HEK293 (cell line): ENCODE measurements at regions not wholly inside any gene's neighbourhood (a gene's known extent, or its start where the extent isn't known, plus 50 kb on each side); places are given as distances from the start of the nearest gene placed in this dataset.
A peak's percentile ranks its signal among the peaks of the same experiment; 100 is the strongest.

ENCODE experiments used
- BCL11B ChIP-seq: fragments of 450-650 bp; formaldehyde crosslinking; IDR thresholded peaks from 2 replicates; pipeline ENCODE4 v1.5.1; 2016; ENCODE audit warnings: low read depth, missing biosample characterization, missing genetic modification characterization
- FEZF1 ChIP-seq: fragments of 450-650 bp; formaldehyde crosslinking; IDR thresholded peaks from 2 replicates; pipeline ENCODE4 v1.5.1; 2016; ENCODE audit warnings: missing biosample characterization, missing genetic modification characterization
- GLIS2 ChIP-seq: fragments of 450-650 bp; formaldehyde crosslinking; IDR thresholded peaks from 2 replicates; pipeline ENCODE4 v1.5.1; 2016; ENCODE audit warnings: missing biosample characterization, missing genetic modification characterization
- MEIS1 ChIP-seq: sonication (generic); formaldehyde crosslinking; IDR thresholded peaks from 2 replicates; pipeline ENCODE4 v1.8.1; 2022; ENCODE audit warnings: missing genetic modification reagents, mild to moderate bottlenecking, borderline replicate concordance
- OSR2 ChIP-seq: fragments of 450-650 bp; formaldehyde crosslinking; IDR thresholded peaks from 2 replicates; pipeline ENCODE4 v1.5.1; 2016; ENCODE audit warnings: missing biosample characterization, missing genetic modification characterization
- OVOL3 ChIP-seq: fragments of 450-650 bp; formaldehyde crosslinking; IDR thresholded peaks from 2 replicates; pipeline ENCODE4 v1.5.1; 2016; ENCODE audit warnings: missing biosample characterization, missing genetic modification characterization
- REPIN1 ChIP-seq: fragments of 450-650 bp; formaldehyde crosslinking; IDR thresholded peaks from 2 replicates; pipeline ENCODE4 v1.5.1; 2017; ENCODE audit warnings: missing biosample characterization, missing genetic modification characterization, low read depth
- SP3 ChIP-seq: fragments of 450-650 bp; formaldehyde crosslinking; IDR thresholded peaks from 2 replicates; pipeline ENCODE4 v1.5.1; 2016; ENCODE audit warnings: missing biosample characterization, missing genetic modification characterization
- ZBTB48 ChIP-seq: fragments of 450-650 bp; formaldehyde crosslinking; IDR thresholded peaks from 2 replicates; pipeline ENCODE4 v1.5.1; 2016; ENCODE audit warnings: missing biosample characterization, missing genetic modification characterization
- ZEB2 ChIP-seq: fragments of 450-650 bp; formaldehyde crosslinking; IDR thresholded peaks from 2 replicates; pipeline ENCODE4 v1.5.1; 2016; ENCODE audit warnings: missing biosample characterization, missing genetic modification characterization
- ZFP3 ChIP-seq: fragments of 450-650 bp; formaldehyde crosslinking; IDR thresholded peaks from 2 replicates; pipeline ENCODE4 v1.5.1; 2016; ENCODE audit warnings: low read depth, missing biosample characterization, missing genetic modification characterization
- ZFP69B ChIP-seq: fragments of 450-650 bp; formaldehyde crosslinking; IDR thresholded peaks from 2 replicates; pipeline ENCODE4 v1.5.1; 2016; ENCODE audit warnings: missing biosample characterization, missing genetic modification characterization
- ZNF184 ChIP-seq: fragments of 450-650 bp; IDR thresholded peaks from 2 replicates; pipeline ENCODE4 v1.5.1; 2018; ENCODE audit warnings: missing biosample characterization, mild to moderate bottlenecking, missing genetic modification characterization
- ZNF2 ChIP-seq: fragments of 450-650 bp; formaldehyde crosslinking; IDR thresholded peaks from 2 replicates; pipeline ENCODE4 v1.5.1; 2016; ENCODE audit warnings: missing biosample characterization, missing genetic modification characterization
- ZNF202 ChIP-seq: fragments of 450-650 bp; formaldehyde crosslinking; IDR thresholded peaks from 2 replicates; pipeline ENCODE4 v1.5.1; 2016; ENCODE audit warnings: missing biosample characterization, missing genetic modification characterization, borderline replicate concordance
- ZNF211 ChIP-seq: fragments of 450-650 bp; formaldehyde crosslinking; IDR thresholded peaks from 2 replicates; pipeline ENCODE4 v1.5.1; 2016; ENCODE audit warnings: low read depth, missing biosample characterization, missing genetic modification characterization
- ZNF239 ChIP-seq: fragments of 450-650 bp; formaldehyde crosslinking; IDR thresholded peaks from 2 replicates; pipeline ENCODE4 v1.5.1; 2016; ENCODE audit warnings: missing biosample characterization, missing genetic modification characterization
- ZNF24 ChIP-seq: fragments of 450-650 bp; formaldehyde crosslinking; IDR thresholded peaks from 2 replicates; pipeline ENCODE4 v1.5.1; 2016; ENCODE audit warnings: missing biosample characterization, missing genetic modification characterization
- ZNF311 ChIP-seq: fragments of 450-650 bp; formaldehyde crosslinking; IDR thresholded peaks from 2 replicates; pipeline ENCODE4 v1.5.1; 2017; ENCODE audit warnings: missing biosample characterization, missing genetic modification characterization, borderline replicate concordance
- ZNF324 ChIP-seq: fragments of 450-650 bp; formaldehyde crosslinking; IDR thresholded peaks from 2 replicates; pipeline ENCODE4 v1.5.1; 2016; ENCODE audit warnings: missing biosample characterization, missing genetic modification characterization
- ZNF398 ChIP-seq: fragments of 450-650 bp; formaldehyde crosslinking; IDR thresholded peaks from 2 replicates; pipeline ENCODE4 v1.5.1; 2017; ENCODE audit warnings: missing biosample characterization, missing genetic modification characterization
- ZNF488 ChIP-seq: fragments of 450-650 bp; formaldehyde crosslinking; IDR thresholded peaks from 2 replicates; pipeline ENCODE4 v1.5.1; 2016; ENCODE audit warnings: missing biosample characterization, missing genetic modification characterization
- ZNF514 ChIP-seq: fragments of 450-650 bp; formaldehyde crosslinking; IDR thresholded peaks from 2 replicates; pipeline ENCODE4 v1.5.1; 2016; ENCODE audit warnings: missing biosample characterization, missing genetic modification characterization
- ZNF529 ChIP-seq: fragments of 450-650 bp; formaldehyde crosslinking; IDR thresholded peaks from 2 replicates; pipeline ENCODE4 v1.5.1; 2017; ENCODE audit warnings: missing genetic modification characterization, missing biosample characterization; ENCODE audit not compliant: insufficient replicate concordance
- ZNF530 ChIP-seq: fragments of 450-650 bp; formaldehyde crosslinking; IDR thresholded peaks from 2 replicates; pipeline ENCODE4 v1.5.1; 2016; ENCODE audit warnings: low read depth, missing biosample characterization, missing genetic modification characterization
- ZNF558 ChIP-seq: fragments of 450-650 bp; formaldehyde crosslinking; IDR thresholded peaks from 2 replicates; pipeline ENCODE4 v1.5.1; 2016; ENCODE audit warnings: missing biosample characterization, missing genetic modification characterization
- ZNF560 ChIP-seq: fragments of 450-650 bp; formaldehyde crosslinking; IDR thresholded peaks from 2 replicates; pipeline ENCODE4 v1.5.1; 2017; ENCODE audit warnings: missing biosample characterization, missing genetic modification characterization, borderline replicate concordance
- ZNF624 ChIP-seq: fragments of 450-650 bp; formaldehyde crosslinking; IDR thresholded peaks from 2 replicates; pipeline ENCODE4 v1.5.1; 2017; ENCODE audit warnings: missing biosample characterization, missing genetic modification characterization
- ZNF654 ChIP-seq: fragments of 450-650 bp; formaldehyde crosslinking; IDR thresholded peaks from 2 replicates; pipeline ENCODE4 v1.5.1; 2016; ENCODE audit warnings: low read depth, missing biosample characterization, missing genetic modification characterization
- ZNF692 ChIP-seq: fragments of 450-650 bp; formaldehyde crosslinking; IDR thresholded peaks from 2 replicates; pipeline ENCODE4 v1.5.1; 2016; ENCODE audit warnings: missing biosample characterization, missing genetic modification characterization
- ZNF785 ChIP-seq: fragments of 450-650 bp; formaldehyde crosslinking; IDR thresholded peaks from 2 replicates; pipeline ENCODE4 v1.5.1; 2016; ENCODE audit warnings: missing biosample characterization, missing genetic modification characterization
- TF ChIP-seq, protein P1 (sequence below): fragments of 450-650 bp; formaldehyde crosslinking; IDR thresholded peaks from 2 replicates; pipeline ENCODE4 v1.5.1; 2016; ENCODE audit warnings: missing biosample characterization, missing genetic modification characterization
- TF ChIP-seq, protein P2 (sequence below): fragments of 450-650 bp; formaldehyde crosslinking; IDR thresholded peaks from 2 replicates; pipeline ENCODE4 v1.5.1; 2016; ENCODE audit warnings: missing biosample characterization, missing genetic modification characterization

DNA sequence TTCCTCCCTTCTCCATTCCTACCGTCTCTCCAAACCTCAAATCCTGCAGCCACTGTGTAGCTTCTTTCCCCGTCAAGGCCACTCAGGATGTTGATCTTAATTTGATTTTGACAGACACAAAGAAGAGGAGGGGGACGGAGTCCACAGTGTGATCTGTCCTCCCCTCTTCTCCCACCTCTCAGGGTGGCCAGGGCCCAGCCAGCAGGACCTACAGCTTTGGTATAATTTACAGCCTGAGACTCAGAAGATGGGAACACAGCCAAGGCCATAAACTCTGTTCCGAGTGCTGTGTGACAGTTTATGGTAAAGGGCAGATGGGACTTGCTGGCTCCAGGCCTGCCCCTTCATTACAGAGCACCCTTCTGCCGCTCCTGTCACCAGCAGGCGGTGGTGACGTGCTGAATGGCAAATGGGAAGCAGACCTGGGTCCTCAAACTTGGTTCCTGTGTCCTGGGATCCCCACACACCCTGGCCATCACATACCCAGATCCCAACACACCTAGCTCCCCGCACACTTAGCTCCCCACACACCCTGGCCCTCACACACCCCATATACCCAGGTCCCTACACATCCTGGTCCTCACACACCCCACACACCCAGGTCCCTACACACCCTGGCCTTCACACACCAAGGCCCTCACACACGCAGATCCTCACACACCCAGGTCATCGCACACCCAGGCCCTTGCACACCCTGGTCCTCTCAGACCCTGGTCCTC lies 71.6 kb downstream of the CD2 start (continued):
- no peak for TF ChIP-seq ZNF488 (tag by site-specific recombination)
- no peak for TF ChIP-seq SP3 (tag by site-specific recombination)
- no peak for TF ChIP-seq ZNF324 (tag by site-specific recombination)
- TF ChIP-seq ZNF529 (tag by site-specific recombination), result no peak
- TF ChIP-seq ZNF202 (tag by site-specific recombination), result no peak
- TF ChIP-seq ZNF785 (tag by site-specific recombination), result no peak
- peak; percentile 80 for TF ChIP-seq ZNF398
- TF ChIP-seq ZNF558 (tag by site-specific recombination), result no peak
- TF ChIP-seq ZNF24 (tag by site-specific recombination), result no peak
- no peak for TF ChIP-seq ZFP3 (tag by site-specific recombination)
- TF ChIP-seq ZNF530 (tag by site-specific recombination), result no peak
- TF ChIP-seq, protein P1, sequence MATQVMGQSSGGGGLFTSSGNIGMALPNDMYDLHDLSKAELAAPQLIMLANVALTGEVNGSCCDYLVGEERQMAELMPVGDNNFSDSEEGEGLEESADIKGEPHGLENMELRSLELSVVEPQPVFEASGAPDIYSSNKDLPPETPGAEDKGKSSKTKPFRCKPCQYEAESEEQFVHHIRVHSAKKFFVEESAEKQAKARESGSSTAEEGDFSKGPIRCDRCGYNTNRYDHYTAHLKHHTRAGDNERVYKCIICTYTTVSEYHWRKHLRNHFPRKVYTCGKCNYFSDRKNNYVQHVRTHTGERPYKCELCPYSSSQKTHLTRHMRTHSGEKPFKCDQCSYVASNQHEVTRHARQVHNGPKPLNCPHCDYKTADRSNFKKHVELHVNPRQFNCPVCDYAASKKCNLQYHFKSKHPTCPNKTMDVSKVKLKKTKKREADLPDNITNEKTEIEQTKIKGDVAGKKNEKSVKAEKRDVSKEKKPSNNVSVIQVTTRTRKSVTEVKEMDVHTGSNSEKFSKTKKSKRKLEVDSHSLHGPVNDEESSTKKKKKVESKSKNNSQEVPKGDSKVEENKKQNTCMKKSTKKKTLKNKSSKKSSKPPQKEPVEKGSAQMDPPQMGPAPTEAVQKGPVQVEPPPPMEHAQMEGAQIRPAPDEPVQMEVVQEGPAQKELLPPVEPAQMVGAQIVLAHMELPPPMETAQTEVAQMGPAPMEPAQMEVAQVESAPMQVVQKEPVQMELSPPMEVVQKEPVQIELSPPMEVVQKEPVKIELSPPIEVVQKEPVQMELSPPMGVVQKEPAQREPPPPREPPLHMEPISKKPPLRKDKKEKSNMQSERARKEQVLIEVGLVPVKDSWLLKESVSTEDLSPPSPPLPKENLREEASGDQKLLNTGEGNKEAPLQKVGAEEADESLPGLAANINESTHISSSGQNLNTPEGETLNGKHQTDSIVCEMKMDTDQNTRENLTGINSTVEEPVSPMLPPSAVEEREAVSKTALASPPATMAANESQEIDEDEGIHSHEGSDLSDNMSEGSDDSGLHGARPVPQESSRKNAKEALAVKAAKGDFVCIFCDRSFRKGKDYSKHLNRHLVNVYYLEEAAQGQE (tag by site-specific recombination), result no peak
- TF ChIP-seq ZNF654 (tag by site-specific recombination), result no peak; the same call in 1 of the 2 replicates
- no peak for TF ChIP-seq ZNF239 (tag by site-specific recombination)
- TF ChIP-seq ZEB2 (tag by site-specific recombination), result 0 out of 2 replicates have a peak, but pooled peaks have one; percentile 16
- TF ChIP-seq FEZF1, result peak; percentile 46
- TF ChIP-seq ZBTB48 (tag by site-specific recombination), result 0 out of 2 replicates have a peak, but pooled peaks have one; percentile 40
- TF ChIP-seq OSR2 (tag by site-specific recombination), result peak; percentile 31; the same call in 1 of the 2 replicates
- no peak for TF ChIP-seq GLIS2 (tag by site-specific recombination)
- 0 out of 2 replicates have a peak, but pooled peaks have one; percentile 47 for TF ChIP-seq ZNF624 (tag by site-specific recombination)
- peak; percentile 23; the same call in 1 of the 2 replicates for TF ChIP-seq ZNF2
- no peak for TF ChIP-seq REPIN1
- no peak for TF ChIP-seq ZNF211 (tag by site-specific recombination)
- no peak for TF ChIP-seq ZNF560 (tag by site-specific recombination)
- TF ChIP-seq BCL11B (tag by site-specific recombination), result no peak
- TF ChIP-seq ZNF692 (tag by site-specific recombination), result no peak
- TF ChIP-seq, protein P2, sequence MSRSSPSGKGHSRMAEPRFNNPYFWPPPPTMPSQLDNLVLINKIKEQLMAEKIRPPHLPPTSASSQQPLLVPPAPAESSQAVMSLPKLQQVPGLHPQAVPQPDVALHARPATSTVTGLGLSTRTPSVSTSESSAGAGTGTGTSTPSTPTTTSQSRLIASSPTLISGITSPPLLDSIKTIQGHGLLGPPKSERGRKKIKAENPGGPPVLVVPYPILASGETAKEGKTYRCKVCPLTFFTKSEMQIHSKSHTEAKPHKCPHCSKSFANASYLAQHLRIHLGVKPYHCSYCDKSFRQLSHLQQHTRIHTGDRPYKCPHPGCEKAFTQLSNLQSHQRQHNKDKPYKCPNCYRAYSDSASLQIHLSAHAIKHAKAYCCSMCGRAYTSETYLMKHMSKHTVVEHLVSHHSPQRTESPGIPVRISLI (tag by site-specific recombination), result no peak
- 0 out of 2 replicates have a peak, but pooled peaks have one; percentile 9 for TF ChIP-seq ZNF514 (tag by site-specific recombination)
- no peak for TF ChIP-seq ZFP69B
- no peak for TF ChIP-seq ZNF311 (tag by site-specific recombination)
- TF ChIP-seq OVOL3 (tag by site-specific recombination), result no peak
- TF ChIP-seq ZNF184 (tag by site-specific recombination), result no peak
- no peak for TF ChIP-seq MEIS1 (CRISPR knock-in tag)
